ENCODE measurements at regions not wholly inside any gene's neighbourhood (a gene's known extent, or its start where the extent isn't known, plus 50 kb on each side); places are given as distances from the start of the nearest gene placed in this dataset.

GRCh38 chr20:57829336-57829735 lies 119.5 kb upstream of the PMEPA1 start:
- POLR2A ChIA-PET, result no interaction called here
- 71% methylated on average over 6 of the region's 6 CpGs for WGBS (ENCODE audit: missing lambda C conversion rate)
- ATAC-seq, result no peak
- Histone ChIP-seq H3K27ac (peak overlapping the region in 1 of 2 experiments; percentile 50; a peak in 2 of 6 replicates), H3K4me3 (no peak overlapping the region), H3K9me3 (no peaks in the 10 kb centered on the region), H3K4me1 (no peaks in the 10 kb centered on the region), H3K4me2 (no peak overlapping the region)
- no peak for DNase-seq (ENCODE audit: low read depth in 1 of 2, low spot score in 1 of 2)
- TF ChIP-seq RARB (CRISPR knock-in tag; IDR thresholded peaks at IDR 0.05) (no peak), NR3C1 (IDR thresholded peaks at IDR 0.05) (no peak)
- FAIRE-seq, result no peak
- CTCF ChIA-PET, result interaction anchor here (1.2 kb wide), 1 partner anchor 16 kb away, joined by 3 read pairs; no protein-coding TSS in a partner anchor

- Histone ChIP-seq H3K4me3 (no peak overlapping the region), H3K27ac (peak overlapping the region in 1 of 2 experiments; percentile 9; a peak in 1 of 6 replicates), H3K4me1 (no peaks in the 10 kb centered on the region), H3K9me3 (no peaks in the 10 kb centered on the region), H3K4me2 (no peak overlapping the region)
- 75% methylated on average over 10 of the region's 10 CpGs for WGBS (ENCODE audit: missing lambda C conversion rate)
- no peak for ATAC-seq
- POLR2A ChIA-PET, result no interaction called here
- no peak for TF ChIP-seq POLR2A (IDR thresholded peaks at IDR 0.05; ENCODE audit: low read length)
- no peak for TF ChIP-seq RCOR1 (IDR thresholded peaks at IDR 0.05; ENCODE audit: low read depth, low read length)
- TF ChIP-seq, protein P1, sequence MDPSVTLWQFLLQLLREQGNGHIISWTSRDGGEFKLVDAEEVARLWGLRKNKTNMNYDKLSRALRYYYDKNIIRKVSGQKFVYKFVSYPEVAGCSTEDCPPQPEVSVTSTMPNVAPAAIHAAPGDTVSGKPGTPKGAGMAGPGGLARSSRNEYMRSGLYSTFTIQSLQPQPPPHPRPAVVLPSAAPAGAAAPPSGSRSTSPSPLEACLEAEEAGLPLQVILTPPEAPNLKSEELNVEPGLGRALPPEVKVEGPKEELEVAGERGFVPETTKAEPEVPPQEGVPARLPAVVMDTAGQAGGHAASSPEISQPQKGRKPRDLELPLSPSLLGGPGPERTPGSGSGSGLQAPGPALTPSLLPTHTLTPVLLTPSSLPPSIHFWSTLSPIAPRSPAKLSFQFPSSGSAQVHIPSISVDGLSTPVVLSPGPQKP (IDR thresholded peaks at IDR 0.05; ENCODE audit: low read depth, low read length), result no peak
- no peak for TF ChIP-seq PHF8 (IDR thresholded peaks at IDR 0.05; ENCODE audit: borderline replicate concordance, low read depth)
- TF ChIP-seq CEBPB (IDR thresholded peaks at IDR 0.05), result no peak
- no peak for TF ChIP-seq ZC3H11A (IDR thresholded peaks at IDR 0.05)
- TF ChIP-seq JUNB (IDR thresholded peaks at IDR 0.05), result no peak
- TF ChIP-seq CBX2 (IDR thresholded peaks at IDR 0.05; ENCODE audit: borderline replicate concordance, low read depth), result no peak
- no peak for TF ChIP-seq MYC (IDR thresholded peaks at IDR 0.05; ENCODE audit: borderline replicate concordance, low read length)
- TF ChIP-seq ZFP36 (IDR thresholded peaks at IDR 0.05; ENCODE audit: borderline replicate concordance, partially characterized antibody), result no peak
- TF ChIP-seq, protein P2, sequence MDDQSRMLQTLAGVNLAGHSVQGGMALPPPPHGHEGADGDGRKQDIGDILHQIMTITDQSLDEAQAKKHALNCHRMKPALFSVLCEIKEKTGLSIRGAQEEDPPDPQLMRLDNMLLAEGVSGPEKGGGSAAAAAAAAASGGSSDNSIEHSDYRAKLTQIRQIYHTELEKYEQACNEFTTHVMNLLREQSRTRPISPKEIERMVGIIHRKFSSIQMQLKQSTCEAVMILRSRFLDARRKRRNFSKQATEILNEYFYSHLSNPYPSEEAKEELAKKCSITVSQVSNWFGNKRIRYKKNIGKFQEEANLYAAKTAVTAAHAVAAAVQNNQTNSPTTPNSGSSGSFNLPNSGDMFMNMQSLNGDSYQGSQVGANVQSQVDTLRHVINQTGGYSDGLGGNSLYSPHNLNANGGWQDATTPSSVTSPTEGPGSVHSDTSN (IDR thresholded peaks at IDR 0.05), result no peak
- no peak for TF ChIP-seq RNF2 (IDR thresholded peaks at IDR 0.05; ENCODE audit: borderline replicate concordance, low read depth)
- CTCF ChIA-PET, result interaction anchor here (1.2 kb wide), 1 partner anchor 17 kb away, joined by 3 read pairs; no protein-coding TSS in a partner anchor
- no peak for DNase-seq (ENCODE audit: low read depth in 1 of 2, low spot score in 1 of 2)
- FAIRE-seq, result no peak
These were observed 118.9 kb upstream of the PMEPA1 start for GRCh38 chr20:57828696-57829095.

DNA sequence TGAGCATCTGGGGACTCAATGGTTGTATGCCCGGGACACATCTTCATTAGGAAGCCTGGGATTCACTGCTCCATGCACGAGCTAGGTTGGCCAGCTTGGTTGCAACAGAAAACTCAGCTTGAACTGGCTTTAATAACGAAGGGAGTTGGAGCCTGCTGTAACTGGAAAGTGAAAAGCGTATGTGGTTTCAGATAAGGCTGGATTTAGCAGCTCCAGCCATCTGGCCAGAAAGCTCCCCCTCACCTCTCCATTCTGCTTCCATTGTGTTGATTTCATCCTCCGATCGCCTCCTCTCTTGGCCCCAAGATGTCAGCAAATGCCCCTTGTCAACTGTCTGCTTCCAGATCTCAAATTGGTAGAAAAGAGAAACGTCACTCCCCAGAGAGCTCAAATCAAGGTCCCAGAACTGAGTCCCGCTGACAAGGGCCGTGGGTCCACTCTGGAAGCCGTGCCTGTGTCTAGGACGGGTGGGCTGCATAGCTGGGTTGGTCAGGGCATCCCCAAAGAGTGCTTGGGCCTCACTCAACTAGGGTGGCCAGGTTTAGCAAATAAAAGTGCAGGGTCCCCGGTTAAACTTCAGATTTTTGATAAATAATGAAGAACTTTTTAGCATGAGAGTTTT lies 117.0 kb upstream of the PMEPA1 start:
- WGBS (ENCODE audit: missing lambda C conversion rate), result 77% methylated on average over 12 of the region's 12 CpGs
- CTCF ChIA-PET, result interaction anchor here (1.1 to 1.7 kb wide), 3 partner anchors 9 to 26 kb away, joined by 3 to 4 read pairs (median 4); no protein-coding TSS in a partner anchor
- Histone ChIP-seq H3K9me3 (no peaks in the 10 kb centered on the region), H3K4me2 (no peak overlapping the region), H3K27ac (peak overlapping the region in 1 of 2 experiments; percentile 19; a peak in 1 of 6 replicates), H3K4me3 (no peak overlapping the region), H3K4me1 (no peaks in the 10 kb centered on the region)
- FAIRE-seq, result no peak
- no peak for DNase-seq (ENCODE audit: low read depth in 1 of 2, low spot score in 1 of 2)
- TF ChIP-seq NFE2L2 (conservative IDR thresholded peaks at IDR 0.05; ENCODE audit: low read length) (no peak), CEBPB (IDR thresholded peaks at IDR 0.05) (no peak), RCOR1 (IDR thresholded peaks at IDR 0.05; ENCODE audit: low read depth, low read length) (no peak), ZNF302 (CRISPR knock-in tag; IDR thresholded peaks at IDR 0.05) (no peak)
- no peak for ATAC-seq
- POLR2A ChIA-PET, result no interaction called here

DNA sequence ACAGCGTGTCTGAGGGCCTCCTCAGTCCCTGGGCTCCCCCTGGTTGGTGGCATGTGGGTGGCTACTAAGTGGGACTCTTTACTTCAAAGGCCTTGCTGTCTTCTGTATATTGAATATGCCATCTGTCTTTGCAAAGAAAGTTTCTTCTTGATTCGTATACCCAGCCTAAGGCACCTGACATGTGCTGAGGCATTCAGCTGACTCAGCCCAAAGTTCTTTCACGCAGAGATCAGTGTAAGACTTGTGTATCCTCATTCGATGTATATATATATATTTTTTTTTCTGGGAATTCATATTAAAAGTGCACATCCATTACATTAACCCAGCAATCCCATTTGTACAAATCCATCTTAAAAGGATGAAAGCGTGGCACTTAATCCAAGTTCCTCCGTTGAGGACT lies 115.1 kb upstream of the PMEPA1 start:
- ATAC-seq (no peak), DNase-seq (ENCODE audit: low read depth in 1 of 2, low spot score in 1 of 2) (no peak), FAIRE-seq (no peak)
- Histone ChIP-seq H3K4me3 (no peak overlapping the region), H3K4me1 (no peaks in the 10 kb centered on the region), H3K9me3 (no peaks in the 10 kb centered on the region), H3K27ac (no peak overlapping the region), H3K4me2 (no peak overlapping the region)
- CTCF ChIA-PET, result no interaction called here
- 78% methylated on average over 6 of the region's 6 CpGs for WGBS (ENCODE audit: missing lambda C conversion rate)
- POLR2A ChIA-PET, result no interaction called here
- TF ChIP-seq JUN (IDR thresholded peaks at IDR 0.05), result no peak
- TF ChIP-seq TP53 (CRISPR knock-in tag; IDR thresholded peaks at IDR 0.05), result no peak
- TF ChIP-seq KDM1A (IDR thresholded peaks at IDR 0.05; ENCODE audit: low read depth), result no peak
- TF ChIP-seq MAFK (IDR thresholded peaks at IDR 0.05; ENCODE audit: partially characterized antibody), result peak; percentile 21
- no peak for TF ChIP-seq HOXB5 (CRISPR knock-in tag; IDR thresholded peaks at IDR 0.05)
- TF ChIP-seq ZC3H11A (IDR thresholded peaks at IDR 0.05), result no peak
- no peak for TF ChIP-seq GATA3 (IDR thresholded peaks at IDR 0.05; ENCODE audit: borderline replicate concordance)

Measured in A549 (cell line).